Effector memory CD8-positive, alpha-beta T cell (primary cell): ENCODE measurements at regions not wholly inside any gene's neighbourhood (a gene's known extent, or its start where the extent isn't known, plus 50 kb on each side); places are given as distances from the start of the nearest gene placed in this dataset.

Source experiments
- ATAC-seq: fragments of 150-1000 bp; cut with Tn5 transposase; replicated peaks from 2 replicates; pipeline ENCODE4 v1.10.0; 2021; ENCODE audit warnings: mild to moderate bottlenecking, moderate library complexity
- DNase-seq, 3 experiments: peaks; one replicate each; pipeline ENCODE4 v3.0.0; 2021
- H3K27ac Mint-ChIP-seq, 2 donors: one replicate each; pipeline ENCODE4 v1.8.0; 2022; ENCODE audit warnings: mild to moderate bottlenecking in 2 of 2, mixed read lengths in 2 of 2, moderate library complexity in 2 of 2
- H3K27me3 Mint-ChIP-seq, 2 donors: one replicate each; pipeline ENCODE4 v1.8.0; 2022; ENCODE audit warnings: mixed read lengths in 2 of 2
- H3K36me3 Mint-ChIP-seq: one replicate; pipeline ENCODE4 v1.8.0; 2022; ENCODE audit warnings: mild to moderate bottlenecking, moderate library complexity, mixed read lengths; ENCODE audit not compliant: insufficient read depth
- H3K4me1 Mint-ChIP-seq, 2 donors: one replicate each; pipeline ENCODE4 v1.8.0; 2022; ENCODE audit warnings: low read depth in 2 of 2, mixed read lengths in 2 of 2
- H3K4me3 Mint-ChIP-seq, 2 donors: one replicate each; pipeline ENCODE4 v1.8.0; 2022; ENCODE audit warnings: mild to moderate bottlenecking in 2 of 2, mixed read lengths in 2 of 2, moderate library complexity in 2 of 2
- H3K9me3 Mint-ChIP-seq, 2 donors: one replicate each; pipeline ENCODE4 v1.8.0; 2022; ENCODE audit warnings: mixed read lengths in 2 of 2

- Mint-ChIP-seq H3K4me3 (no peak overlapping the region), H3K4me1 (no peaks in the 10 kb centered on the region), H3K36me3 (no peaks in the 10 kb centered on the region), H3K9me3 (peaks cover 0 to 3% of the 10 kb centered on the region in 2 donors), H3K27me3 (peaks cover 10 to 25% of the 10 kb centered on the region in 2 donors), H3K27ac (no peak overlapping the region)
- ATAC-seq (no peak), DNase-seq (no peak)
Observed at GRCh38 chr7:121595758-121596696, 199.9 kb upstream of the FAM3C start.

- ATAC-seq = no peak
- no peak overlapping the region for H3K27ac Mint-ChIP-seq
- no peaks in the 10 kb centered on the region for H3K4me1 Mint-ChIP-seq
- no peaks in the 10 kb centered on the region for H3K36me3 Mint-ChIP-seq
- peaks cover 0 to 3% of the 10 kb centered on the region in 2 donors for H3K9me3 Mint-ChIP-seq
- H3K4me3 Mint-ChIP-seq = no peak overlapping the region
- DNase-seq = no peak
- peaks cover 17 to 25% of the 10 kb centered on the region in 2 donors for H3K27me3 Mint-ChIP-seq
Observed at GRCh38 chr7:121591926-121592325, 195.8 kb upstream of the FAM3C start.

GRCh38 chr7:121587435-121587834 lies 191.3 kb upstream of the FAM3C start:
- Mint-ChIP-seq H3K36me3 (no peaks in the 10 kb centered on the region), H3K4me3 (no peak overlapping the region), H3K9me3 (peaks cover 0 to 3% of the 10 kb centered on the region in 2 donors), H3K27me3 (peaks cover 21 to 26% of the 10 kb centered on the region in 2 donors), H3K27ac (no peak overlapping the region), H3K4me1 (no peaks in the 10 kb centered on the region)
- no peak for DNase-seq
- ATAC-seq = no peak

- H3K27me3 Mint-ChIP-seq = peaks cover 47 to 55% of the 10 kb centered on the region in 2 donors
- no peaks in the 10 kb centered on the region for H3K36me3 Mint-ChIP-seq
- ATAC-seq (no peak), DNase-seq (no peak)
- no peaks in the 10 kb centered on the region for H3K4me1 Mint-ChIP-seq
- H3K4me3 Mint-ChIP-seq = no peak overlapping the region
- no peak overlapping the region for H3K27ac Mint-ChIP-seq
- H3K9me3 Mint-ChIP-seq = no peaks in the 10 kb centered on the region
Observed at GRCh38 chr7:121582258-121582657, 186.2 kb upstream of the FAM3C start.

- ATAC-seq = no peak
- H3K4me1 Mint-ChIP-seq = no peaks in the 10 kb centered on the region
- no peaks in the 10 kb centered on the region for H3K9me3 Mint-ChIP-seq
- DNase-seq = no peak
- H3K27ac Mint-ChIP-seq = no peak overlapping the region
- no peaks in the 10 kb centered on the region for H3K36me3 Mint-ChIP-seq
- no peak overlapping the region for H3K4me3 Mint-ChIP-seq
- H3K27me3 Mint-ChIP-seq = peaks cover 55 to 59% of the 10 kb centered on the region in 2 donors
Observed at GRCh38 chr7:121579639-121580038, 183.5 kb upstream of the FAM3C start.

- Mint-ChIP-seq H3K4me3 (no peak overlapping the region), H3K9me3 (no peaks in the 10 kb centered on the region), H3K4me1 (no peaks in the 10 kb centered on the region), H3K27ac (no peak overlapping the region), H3K36me3 (no peaks in the 10 kb centered on the region), H3K27me3 (peaks cover 59 to 62% of the 10 kb centered on the region in 2 donors)
- no peak for DNase-seq
- ATAC-seq = no peak
Observed at GRCh38 chr7:121578669-121579068, 182.6 kb upstream of the FAM3C start.

- Mint-ChIP-seq H3K4me3 (no peak overlapping the region), H3K27me3 (peaks cover 45 to 48% of the 10 kb centered on the region in 2 donors), H3K4me1 (no peaks in the 10 kb centered on the region), H3K27ac (no peak overlapping the region), H3K9me3 (no peaks in the 10 kb centered on the region), H3K36me3 (no peaks in the 10 kb centered on the region)
- DNase-seq = no peak
- no peak for ATAC-seq
Observed at GRCh38 chr7:121576148-121576917, 180.2 kb upstream of the FAM3C start.

- Mint-ChIP-seq H3K27me3 (peaks cover 44 to 49% of the 10 kb centered on the region in 2 donors), H3K27ac (no peak overlapping the region), H3K9me3 (no peaks in the 10 kb centered on the region), H3K4me1 (no peaks in the 10 kb centered on the region), H3K36me3 (no peaks in the 10 kb centered on the region), H3K4me3 (no peak overlapping the region)
- DNase-seq (no peak), ATAC-seq (no peak)
Observed at GRCh38 chr7:121575194-121575765, 179.2 kb upstream of the FAM3C start.

GRCh38 chr7:121574109-121574508 lies 178.0 kb upstream of the FAM3C start:
- H3K36me3 Mint-ChIP-seq = no peaks in the 10 kb centered on the region
- H3K27ac Mint-ChIP-seq = no peak overlapping the region
- no peaks in the 10 kb centered on the region for H3K4me1 Mint-ChIP-seq
- peaks cover 37 to 42% of the 10 kb centered on the region in 2 donors for H3K27me3 Mint-ChIP-seq
- no peak for ATAC-seq
- H3K9me3 Mint-ChIP-seq = no peaks in the 10 kb centered on the region
- DNase-seq = no peak
- no peak overlapping the region for H3K4me3 Mint-ChIP-seq

GRCh38 chr7:121572615-121573014 lies 176.5 kb upstream of the FAM3C start:
- Mint-ChIP-seq H3K9me3 (no peaks in the 10 kb centered on the region), H3K4me1 (peaks cover 0 to 3% of the 10 kb centered on the region in 2 donors), H3K27me3 (peaks cover 26 to 42% of the 10 kb centered on the region in 2 donors), H3K4me3 (no peak overlapping the region), H3K36me3 (no peaks in the 10 kb centered on the region), H3K27ac (no peak overlapping the region)
- DNase-seq (no peak), ATAC-seq (no peak)

GRCh38 chr7:121570365-121570764 lies 174.3 kb upstream of the FAM3C start:
- ATAC-seq (no peak), DNase-seq (no peak)
- no peak overlapping the region for H3K27ac Mint-ChIP-seq
- H3K4me3 Mint-ChIP-seq = no peak overlapping the region
- H3K36me3 Mint-ChIP-seq = no peaks in the 10 kb centered on the region
- H3K4me1 Mint-ChIP-seq = peaks cover 0 to 3% of the 10 kb centered on the region in 2 donors
- peaks cover 10 to 29% of the 10 kb centered on the region in 2 donors for H3K27me3 Mint-ChIP-seq
- H3K9me3 Mint-ChIP-seq = no peaks in the 10 kb centered on the region

GRCh38 chr7:121563177-121563576 lies 167.1 kb upstream of the FAM3C start:
- H3K36me3 Mint-ChIP-seq = no peaks in the 10 kb centered on the region
- H3K27me3 Mint-ChIP-seq = peaks cover 1 to 11% of the 10 kb centered on the region in 2 donors
- ATAC-seq (no peak), DNase-seq (no peak)
- no peaks in the 10 kb centered on the region for H3K9me3 Mint-ChIP-seq
- H3K4me3 Mint-ChIP-seq = no peak overlapping the region
- H3K4me1 Mint-ChIP-seq = peaks cover 0 to under 1% of the 10 kb centered on the region in 2 donors
- H3K27ac Mint-ChIP-seq = no peak overlapping the region

- Mint-ChIP-seq H3K4me1 (no peaks in the 10 kb centered on the region), H3K36me3 (no peaks in the 10 kb centered on the region), H3K27ac (no peak overlapping the region), H3K27me3 (peaks cover 0 to 11% of the 10 kb centered on the region in 2 donors), H3K4me3 (no peak overlapping the region), H3K9me3 (no peaks in the 10 kb centered on the region)
- ATAC-seq = no peak
- no peak for DNase-seq
Observed at GRCh38 chr7:121562259-121562658, 166.2 kb upstream of the FAM3C start.
